ENCODE measurements at regions not wholly inside any gene's neighbourhood (a gene's known extent, or its start where the extent isn't known, plus 50 kb on each side); places are given as distances from the start of the nearest gene placed in this dataset.

- H3K9ac ChIP-seq (ENCODE audit: extremely low read depth, insufficient read length, low read length), result no peak overlapping the region
- WGBS (ENCODE audit: extremely low coverage, insufficient read length, low lambda C conversion rate), result no CpG with 5 or more reads among the region's 3 CpGs
- TF ChIP-seq CTCF (conservative IDR thresholded peaks at IDR 0.05), result no peak
These were observed 182.9 kb downstream of the EXOC5 start for GRCh38 chr14:57085801-57086200.

More at GRCh38 chr14:57085801-57086200, 182.9 kb downstream of the EXOC5 start:
- Histone ChIP-seq H2BK120ac (ENCODE audit: low read depth, low read length, poor library complexity, severe bottlenecking) (no peak overlapping the region), H2BK12ac (ENCODE audit: insufficient read length, low read depth, low read length) (no peak overlapping the region), H3K27ac (ENCODE audit: insufficient read length, low read depth, low read length) (no peak overlapping the region), H2AK5ac (ENCODE audit: insufficient read length, low read length) (no peak overlapping the region), H3K56ac (ENCODE audit: insufficient read length, low read depth, low read length) (no peak overlapping the region), H2AFZ (ENCODE audit: low read length) (no peak overlapping the region), H3K4ac (ENCODE audit: low read depth, low read length) (no peak overlapping the region), H3K23ac (ENCODE audit: insufficient read length, low read depth, low read length) (no peak overlapping the region), H4K8ac (replicated peaks; ENCODE audit: insufficient read length, low read depth, low read length) (no peak overlapping the region), H3K4me1 (ENCODE audit: insufficient read depth, low read length) (peaks cover 8% of the 10 kb centered on the region; the same call in 1 of the 2 replicates), H2BK20ac (ENCODE audit: low read depth, low read length, poor library complexity, severe bottlenecking) (no peak overlapping the region), H3K79me1 (ENCODE audit: insufficient read depth, low read depth, low read length, poor library complexity, severe bottlenecking) (no peaks in the 10 kb centered on the region), H3K79me2 (ENCODE audit: insufficient read depth, low read length) (no peaks in the 10 kb centered on the region), H4K91ac (ENCODE audit: insufficient read length, low read depth, low read length) (no peak overlapping the region), H3K14ac (ENCODE audit: insufficient read depth, low read length) (no peak overlapping the region), H3K9me3 (ENCODE audit: control insufficient read depth, low read depth, low read length) (no peaks in the 10 kb centered on the region), H3K23me2 (ENCODE audit: insufficient read length, low read depth, low read length, poor library complexity, severe bottlenecking) (no peaks in the 10 kb centered on the region), H3K18ac (ENCODE audit: insufficient read length, low read depth, low read length) (no peak overlapping the region), H3K27me3 (ENCODE audit: insufficient read depth, low read length) (no peaks in the 10 kb centered on the region), H4K5ac (ENCODE audit: insufficient read length, low read depth, low read length) (no peak overlapping the region), H3K4me2 (ENCODE audit: insufficient read depth, insufficient read length, low read length) (no peak overlapping the region), H2BK15ac (ENCODE audit: low read depth, low read length) (no peak overlapping the region), H3T11ph (ENCODE audit: low read length) (no peak overlapping the region), H2BK5ac (ENCODE audit: insufficient read length, low read length) (no peak overlapping the region), H4K20me1 (ENCODE audit: control insufficient read depth, insufficient read depth, insufficient read length) (no peaks in the 10 kb centered on the region)
- Mint-ChIP-seq H3K4me3 (no peak overlapping the region), H3K27me3 (ENCODE audit: low read depth) (no peaks in the 10 kb centered on the region), H3K9me3 (peaks cover 12 to 22% of the 10 kb centered on the region in 2 experiments; a peak in 4 of 5 replicates), H3K27ac (no peak overlapping the region), H3K36me3 (ENCODE audit: insufficient read depth in 1 of 3, low read depth in 3 of 3) (peaks cover 11 to 21% (median 13%) of the 10 kb centered on the region in 3 experiments; a peak in 6 of 7 replicates), H3K4me1 (peaks cover 37 to 46% of the 10 kb centered on the region in 2 experiments)
- no peak for DNase-seq

All from H9 (cell line).